Tibial nerve (tissue), 4 donors: ENCODE measurements at regions not wholly inside any gene's neighbourhood (a gene's known extent, or its start where the extent isn't known, plus 50 kb on each side); places are given as distances from the start of the nearest gene placed in this dataset.

Experiments
- EP300 ChIP-seq, 2 donors: sonication (generic); formaldehyde crosslinking; IDR thresholded peaks; one replicate each; pipeline ENCODE4 v1.6.1; 2017; ENCODE audit warnings: antibody characterized with exemption in 2 of 2, mild to moderate bottlenecking in 1 of 2
- POLR2A ChIP-seq, 2 donors: fragments of 450-650 bp; IDR thresholded peaks; one replicate each; pipeline ENCODE4 v1.6.1; 2017; ENCODE audit warnings: antibody characterized with exemption in 2 of 2, mild to moderate bottlenecking in 2 of 2, moderate library complexity in 2 of 2
- TF ChIP-seq, protein P1 (sequence below), 5 experiments: fragments of 200-600 bp in 3 of 5; fragments of 450-650 bp in 2 of 5; sonication (generic) in 3 of 5; IDR thresholded peaks; one replicate each; pipeline ENCODE4 v1.5.1; 2016 to 2019; ENCODE audit warnings: antibody characterized with exemption in 5 of 5, mild to moderate bottlenecking in 3 of 5, moderate library complexity in 2 of 5

DNA sequence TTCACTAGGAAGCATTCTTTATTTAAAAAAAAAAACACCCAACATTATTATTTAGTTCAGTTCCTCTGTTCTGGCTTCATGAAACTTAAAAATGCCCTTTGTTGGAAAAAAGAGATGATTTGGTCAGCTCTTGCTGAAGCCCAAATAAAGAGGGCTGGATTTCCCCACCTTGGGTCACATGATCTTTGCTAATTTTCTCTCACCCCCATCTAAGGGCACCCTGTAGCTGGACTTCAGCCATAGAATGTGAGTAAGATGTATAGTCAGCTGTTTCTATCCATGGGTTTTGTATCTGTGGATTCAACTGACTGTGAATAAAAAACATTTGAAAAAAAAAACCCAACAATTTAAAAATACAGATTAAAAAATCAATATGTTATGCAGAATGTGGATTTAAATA, 213.9 kb upstream of the SULF2 start:
- TF ChIP-seq, protein P1, sequence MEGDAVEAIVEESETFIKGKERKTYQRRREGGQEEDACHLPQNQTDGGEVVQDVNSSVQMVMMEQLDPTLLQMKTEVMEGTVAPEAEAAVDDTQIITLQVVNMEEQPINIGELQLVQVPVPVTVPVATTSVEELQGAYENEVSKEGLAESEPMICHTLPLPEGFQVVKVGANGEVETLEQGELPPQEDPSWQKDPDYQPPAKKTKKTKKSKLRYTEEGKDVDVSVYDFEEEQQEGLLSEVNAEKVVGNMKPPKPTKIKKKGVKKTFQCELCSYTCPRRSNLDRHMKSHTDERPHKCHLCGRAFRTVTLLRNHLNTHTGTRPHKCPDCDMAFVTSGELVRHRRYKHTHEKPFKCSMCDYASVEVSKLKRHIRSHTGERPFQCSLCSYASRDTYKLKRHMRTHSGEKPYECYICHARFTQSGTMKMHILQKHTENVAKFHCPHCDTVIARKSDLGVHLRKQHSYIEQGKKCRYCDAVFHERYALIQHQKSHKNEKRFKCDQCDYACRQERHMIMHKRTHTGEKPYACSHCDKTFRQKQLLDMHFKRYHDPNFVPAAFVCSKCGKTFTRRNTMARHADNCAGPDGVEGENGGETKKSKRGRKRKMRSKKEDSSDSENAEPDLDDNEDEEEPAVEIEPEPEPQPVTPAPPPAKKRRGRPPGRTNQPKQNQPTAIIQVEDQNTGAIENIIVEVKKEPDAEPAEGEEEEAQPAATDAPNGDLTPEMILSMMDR (IDR thresholded peaks at IDR 0.05) = no peak
- TF ChIP-seq POLR2A (IDR thresholded peaks at IDR 0.05) = no peak
- TF ChIP-seq EP300 (IDR thresholded peaks at IDR 0.05) = no peak
